Right atrium auricular region (tissue), 2 donors: ENCODE measurements at regions not wholly inside any gene's neighbourhood (a gene's known extent, or its start where the extent isn't known, plus 50 kb on each side); places are given as distances from the start of the nearest gene placed in this dataset.

Experiments
- DNase-seq: peaks from one replicate; pipeline ENCODE4 v3.0.0-alpha.2; 2019; ENCODE audit warnings: low spot score
- H3K27ac ChIP-seq, 2 donors: fragments of 200-600 bp; sonication (generic); 1 replicate in 1 of 2; 2 replicates in 1 of 2; pipeline ENCODE4 v1.5.1; 2016 to 2019
- H3K27me3 ChIP-seq, 2 donors: fragments of 200-600 bp; sonication (generic); one replicate each; pipeline versions ENCODE4 v1.5.1 to v1.6.0; 2017 to 2019
- H3K36me3 ChIP-seq: fragments of 200-600 bp; sonication (generic); one replicate; pipeline ENCODE4 v1.5.1; 2016
- H3K4me1 ChIP-seq, 2 donors: fragments of 200-600 bp; sonication (generic); one replicate each; pipeline versions ENCODE4 v1.5.1 to v1.6.0; 2017 to 2019
- H3K4me3 ChIP-seq, 2 donors: fragments of 200-600 bp; sonication (generic); 1 replicate in 1 of 2; 2 replicates in 1 of 2; pipeline ENCODE4 v1.5.1; 2017 to 2019; ENCODE audit warnings: mild to moderate bottlenecking in 1 of 2, moderate library complexity in 1 of 2
- H3K9me3 ChIP-seq, 2 donors: fragments of 200-600 bp; sonication (generic); one replicate each; pipeline ENCODE4 v1.5.1; 2019
- CTCF ChIP-seq, 2 donors: fragments of 200-600 bp; sonication (generic); IDR thresholded peaks; one replicate each; pipeline ENCODE4 v1.5.1; 2019; ENCODE audit warnings: antibody characterized with exemption in 2 of 2

DNA sequence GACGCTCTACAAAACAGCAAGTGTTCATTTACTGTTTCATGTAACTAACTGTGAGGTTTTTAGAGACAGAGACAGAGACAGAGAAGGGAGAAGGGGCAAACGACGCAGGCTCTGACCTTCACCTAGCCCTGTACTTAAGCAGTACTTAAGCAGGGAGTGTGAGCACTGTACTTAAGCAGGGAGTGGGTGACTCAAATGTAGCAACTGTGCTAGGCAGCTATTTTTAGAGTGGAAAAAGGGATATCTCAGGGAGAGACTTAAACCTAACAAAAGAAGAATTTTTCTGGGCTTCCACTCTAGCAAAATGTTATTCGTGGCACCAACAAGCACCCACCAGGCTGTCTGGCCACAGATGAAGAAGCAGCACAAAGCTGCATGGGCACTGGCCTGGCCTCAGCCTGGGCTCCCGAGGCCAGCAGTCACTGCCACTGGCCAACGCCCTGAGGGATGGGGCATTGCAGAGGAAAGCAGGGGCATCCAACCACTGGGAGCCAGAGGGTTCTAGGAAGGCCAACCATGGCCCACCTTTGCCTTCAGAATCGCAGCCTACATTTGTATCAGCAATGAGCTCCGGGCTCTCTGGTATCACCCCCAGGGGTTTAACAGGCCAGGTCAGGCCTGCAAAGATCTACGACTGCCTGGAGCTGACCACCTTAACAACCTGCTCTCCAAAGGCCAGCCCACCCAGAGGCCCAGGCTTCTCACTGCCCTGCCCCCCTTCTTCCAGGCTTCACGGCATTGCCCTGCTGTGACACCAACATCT lies 154.3 kb downstream of the TTC32 start:
- TF ChIP-seq CTCF (IDR thresholded peaks at IDR 0.05), result no peak
- H3K27ac ChIP-seq, result peak overlapping the region in 1 of 2 donors; percentile 12
- H3K4me3 ChIP-seq, result no peak overlapping the region
- no peaks in the 10 kb centered on the region for H3K27me3 ChIP-seq
- H3K36me3 ChIP-seq, result no peaks in the 10 kb centered on the region
- H3K9me3 ChIP-seq, result no peaks in the 10 kb centered on the region
- H3K4me1 ChIP-seq, result peaks cover 0 to 15% of the 10 kb centered on the region in 2 donors
- DNase-seq, result peak; percentile 49

DNA sequence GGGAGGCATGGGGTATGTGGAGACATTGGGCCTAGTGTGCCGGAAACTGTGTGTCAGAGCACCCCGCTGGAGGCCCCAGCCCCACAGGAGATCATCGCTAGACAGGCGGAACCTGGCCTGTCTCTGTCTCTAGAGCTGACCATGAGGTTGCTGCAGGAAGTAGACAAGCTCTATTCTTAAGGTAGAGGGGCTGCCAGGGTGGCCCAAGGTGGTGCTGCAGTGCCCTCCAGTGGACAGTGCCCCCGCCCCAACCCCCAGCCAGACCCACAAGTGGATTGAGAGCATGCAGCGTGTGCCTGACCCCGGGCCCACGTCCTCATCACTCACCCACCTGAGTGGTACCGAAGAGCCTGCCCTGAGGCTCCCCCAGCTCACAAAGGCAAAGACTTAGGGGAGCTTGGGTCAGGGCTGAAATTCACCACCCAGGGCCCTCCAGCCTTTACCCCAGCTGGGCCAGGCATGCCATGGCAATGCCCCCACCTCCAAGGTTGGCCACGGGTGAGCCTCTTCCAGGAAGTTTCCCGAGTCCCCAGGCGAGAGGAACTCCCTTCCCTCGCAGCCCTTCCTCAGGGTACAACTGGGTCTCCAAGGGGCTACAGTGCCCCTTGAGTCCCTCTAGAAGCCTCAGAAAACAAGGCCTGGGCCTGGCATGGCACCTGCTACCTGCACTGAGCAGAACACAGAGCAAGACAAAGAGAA lies 155.0 kb downstream of the TTC32 start:
- peak in 1 of 2 donors; percentile 62 for TF ChIP-seq CTCF (IDR thresholded peaks at IDR 0.05)
- no peaks in the 10 kb centered on the region for H3K36me3 ChIP-seq
- H3K27ac ChIP-seq, result peak overlapping the region in 1 of 2 donors; percentile 4
- H3K4me3 ChIP-seq, result no peak overlapping the region
- DNase-seq, result peak; percentile 56
- H3K4me1 ChIP-seq, result peaks cover 0 to 10% of the 10 kb centered on the region in 2 donors
- no peaks in the 10 kb centered on the region for H3K27me3 ChIP-seq
- H3K9me3 ChIP-seq, result no peaks in the 10 kb centered on the region

- Histone ChIP-seq H3K9me3 (no peaks in the 10 kb centered on the region), H3K36me3 (no peaks in the 10 kb centered on the region), H3K4me1 (peaks cover 0 to 4% of the 10 kb centered on the region in 2 donors), H3K27me3 (no peaks in the 10 kb centered on the region), H3K27ac (no peak overlapping the region), H3K4me3 (no peak overlapping the region)
- DNase-seq, result peak; percentile 26
- no peak for TF ChIP-seq CTCF (IDR thresholded peaks at IDR 0.05)
Observed at GRCh38 chr2:19746137-19746600, 155.6 kb downstream of the TTC32 start.

DNA sequence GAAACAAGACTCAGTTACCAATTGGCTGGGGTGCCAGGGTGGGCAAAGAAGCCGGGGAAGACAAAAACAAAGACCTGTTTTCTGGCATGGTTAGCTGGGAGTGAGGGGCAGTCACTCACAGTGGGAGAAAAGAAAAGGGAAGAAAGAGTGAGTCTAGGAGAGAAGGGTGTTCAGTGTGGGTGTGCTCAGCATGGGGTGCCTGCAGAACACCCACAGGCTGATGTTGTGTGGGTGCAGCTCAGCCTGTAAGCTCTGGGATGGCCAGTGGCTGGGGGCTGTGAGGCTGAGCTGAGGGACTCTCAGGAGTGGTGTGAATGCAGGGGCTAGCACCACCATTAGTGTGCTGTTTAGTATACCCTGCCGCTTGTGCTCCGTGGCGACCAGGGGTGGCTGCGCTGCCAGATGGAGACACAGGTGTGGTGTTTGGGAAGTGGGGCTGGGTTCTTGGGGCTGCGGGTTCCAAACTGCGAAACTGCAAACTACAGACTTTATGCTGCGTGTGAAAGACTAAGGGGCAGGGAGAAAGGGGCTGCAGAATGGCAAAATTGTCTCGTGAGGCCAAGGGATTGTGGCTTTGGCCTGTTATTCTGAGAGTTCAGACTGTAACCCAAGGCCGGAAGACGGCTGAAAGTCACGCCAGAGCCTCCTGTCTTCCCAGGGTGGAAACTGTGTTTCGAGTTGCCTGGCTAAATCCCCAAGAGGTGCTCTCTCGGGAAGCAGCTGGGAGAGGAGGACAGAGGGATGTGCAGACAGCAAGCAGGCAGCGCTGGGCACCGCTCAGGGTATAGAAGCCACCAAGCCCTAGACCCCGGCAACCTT lies 156.3 kb downstream of the TTC32 start:
- Histone ChIP-seq H3K9me3 (no peaks in the 10 kb centered on the region), H3K27me3 (no peaks in the 10 kb centered on the region), H3K27ac (no peak overlapping the region), H3K36me3 (no peaks in the 10 kb centered on the region), H3K4me3 (no peak overlapping the region), H3K4me1 (peaks cover 0 to 3% of the 10 kb centered on the region in 2 donors)
- no peak for TF ChIP-seq CTCF (IDR thresholded peaks at IDR 0.05)
- DNase-seq, result no peak

DNA sequence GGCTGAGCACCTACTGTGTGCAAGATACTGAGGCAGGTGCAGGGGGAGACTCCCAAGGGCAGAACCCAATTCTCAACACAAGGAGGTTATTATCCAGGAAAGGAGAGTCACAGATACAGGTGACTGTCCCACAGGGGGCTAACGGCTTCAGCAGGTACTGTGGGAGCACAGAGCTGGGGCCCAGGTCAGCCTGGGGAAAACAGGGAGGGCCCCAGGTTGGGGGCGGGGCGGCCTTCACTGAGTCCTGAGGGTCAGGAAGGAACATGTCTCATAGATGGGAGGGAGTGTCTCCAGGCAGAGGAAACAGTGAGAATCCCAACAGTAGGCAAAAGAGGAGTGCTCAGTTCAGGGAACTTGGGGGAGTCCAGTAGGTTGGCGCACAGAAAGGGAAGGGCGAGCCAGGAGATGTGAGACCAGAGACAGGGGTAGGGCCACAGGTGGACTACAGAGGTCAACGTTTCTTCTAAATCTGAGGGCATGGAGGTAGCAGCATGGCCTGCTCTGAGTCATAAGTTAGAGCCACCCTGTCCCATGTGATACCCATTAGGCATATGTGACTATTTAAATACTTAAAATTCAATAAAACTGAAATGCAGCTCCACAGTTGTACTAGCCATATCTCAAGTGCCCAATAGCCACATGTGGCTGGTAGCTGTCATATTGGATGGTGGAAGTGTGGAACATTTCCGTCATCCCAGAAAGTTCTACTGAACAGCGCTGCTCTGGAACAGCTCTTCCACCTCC lies 157.2 kb downstream of the TTC32 start:
- Histone ChIP-seq H3K4me1 (peaks cover 0 to 3% of the 10 kb centered on the region in 2 donors), H3K27ac (no peak overlapping the region), H3K27me3 (no peaks in the 10 kb centered on the region), H3K4me3 (no peak overlapping the region), H3K36me3 (no peaks in the 10 kb centered on the region), H3K9me3 (no peaks in the 10 kb centered on the region)
- DNase-seq, result no peak
- no peak for TF ChIP-seq CTCF (IDR thresholded peaks at IDR 0.05)
